ENCODE measurements at regions not wholly inside any gene's neighbourhood (a gene's known extent, or its start where the extent isn't known, plus 50 kb on each side); places are given as distances from the start of the nearest gene placed in this dataset.

DNA sequence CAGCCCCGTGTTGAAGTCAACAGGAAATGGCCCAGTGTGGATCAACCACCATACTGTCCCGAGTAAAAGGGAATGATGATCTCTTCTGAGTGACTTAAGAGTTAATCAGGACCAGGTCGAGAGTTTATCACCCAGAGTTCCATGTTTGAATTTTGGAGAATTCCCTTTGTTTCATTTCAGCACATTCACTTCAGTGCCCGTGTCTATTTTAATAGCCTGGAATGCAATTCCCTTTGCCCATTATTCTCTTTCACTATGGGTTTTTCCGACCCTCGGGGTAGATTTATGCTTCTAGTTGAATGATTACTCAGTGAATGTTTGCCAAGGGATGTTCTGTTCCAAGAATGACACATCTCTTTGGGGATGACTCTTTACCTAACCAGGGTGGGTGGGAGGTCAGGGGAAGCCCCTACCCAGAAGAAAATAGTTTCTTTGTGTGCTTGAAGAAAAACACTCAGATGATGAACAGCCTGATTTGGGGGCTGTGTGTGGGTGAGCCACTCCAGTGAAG lies 594.9 kb downstream of the INHBA start:
- Histone ChIP-seq H3K36me3 (ENCODE audit: control insufficient read depth in 2 of 4, insufficient read depth in 4 of 4, low read length in 3 of 4) (no peaks in the 10 kb centered on the region), H3K18ac (ENCODE audit: extremely low read depth, low read length) (no peak overlapping the region), H4K8ac (ENCODE audit: extremely low read depth, insufficient read depth, low read length) (no peak overlapping the region), H3K23me2 (ENCODE audit: low read depth, low read length) (no peaks in the 10 kb centered on the region), H4K5ac (ENCODE audit: insufficient read length, low read depth, low read length) (no peak overlapping the region), H2BK5ac (ENCODE audit: low read depth, low read length) (no peak overlapping the region), H3K9me3 (ENCODE audit: insufficient read depth in 2 of 2, low read depth in 1 of 2, low read length in 1 of 2) (no peaks in the 10 kb centered on the region), H3K23ac (ENCODE audit: insufficient read length) (no peak overlapping the region), H3K79me1 (ENCODE audit: low read depth, low read length) (no peaks in the 10 kb centered on the region), H4K20me1 (replicated peaks in 1 of 2; ENCODE audit: control insufficient read depth in 1 of 2, insufficient read depth in 2 of 2, low read length in 2 of 2) (no peaks in the 10 kb centered on the region), H3K27me3 (replicated peaks in 1 of 4; ENCODE audit: control insufficient read depth in 3 of 4, extremely low read depth in 1 of 4, insufficient read depth in 3 of 4, low read length in 3 of 4) (no peaks in the 10 kb centered on the region), H4K91ac (replicated peaks; ENCODE audit: insufficient read length, low read length) (no peak overlapping the region), H3K4me3 (ENCODE audit: extremely low read depth in 1 of 4, insufficient read depth in 2 of 4, low read depth in 3 of 4, low read length in 4 of 4) (no peak overlapping the region), H3K4ac (replicated peaks; ENCODE audit: insufficient read length, low read depth, low read length) (no peak overlapping the region), H3K27ac (ENCODE audit: low read depth, low read length) (no peak overlapping the region), H3K14ac (ENCODE audit: insufficient read length) (no peak overlapping the region), H2BK12ac (ENCODE audit: low read depth, low read length) (no peak overlapping the region), H2BK120ac (replicated peaks; ENCODE audit: low read depth, low read length) (no peak overlapping the region), H2BK20ac (ENCODE audit: low read length) (no peak overlapping the region), H2BK15ac (ENCODE audit: low read length) (no peak overlapping the region), H2AK5ac (ENCODE audit: low read depth, low read length) (no peak overlapping the region), H3K4me1 (replicated peaks in 1 of 4; ENCODE audit: control insufficient read depth in 3 of 4, insufficient read depth in 4 of 4, low read length in 3 of 4) (no peaks in the 10 kb centered on the region), H3K79me2 (ENCODE audit: control insufficient read depth in 1 of 2, insufficient read depth in 2 of 2, low read length in 2 of 2) (no peaks in the 10 kb centered on the region), H3K4me2 (ENCODE audit: insufficient read depth in 1 of 2, low read depth in 2 of 2, low read length in 2 of 2) (no peak overlapping the region), H3K56ac (replicated peaks; ENCODE audit: insufficient read length, low read depth, low read length) (no peak overlapping the region), H2AFZ (ENCODE audit: low read length) (no peak overlapping the region), H3K9ac (replicated peaks in 1 of 4; ENCODE audit: extremely low read depth in 1 of 4, low read depth in 3 of 4, low read length in 3 of 4) (no peak overlapping the region)
- no peak for TF ChIP-seq TAF1 (IDR thresholded peaks at IDR 0.05; ENCODE audit: low read depth, low read length)
- no peak for TF ChIP-seq CBX8 (IDR thresholded peaks at IDR 0.05; ENCODE audit: borderline replicate concordance, low read depth, low read length)
- TF ChIP-seq JUN (IDR thresholded peaks at IDR 0.05; ENCODE audit: low read depth, low read length) = no peak
- no peak for TF ChIP-seq CREB1 (IDR thresholded peaks at IDR 0.05)
- no peak for TF ChIP-seq RXRA (IDR thresholded peaks at IDR 0.05; ENCODE audit: insufficient read depth, low read depth, low read length)
- no peak for TF ChIP-seq SP4 (IDR thresholded peaks at IDR 0.05; ENCODE audit: low read length)
- TF ChIP-seq YY1 (IDR thresholded peaks at IDR 0.05; ENCODE audit: low read depth, low read length) = no peak
- TF ChIP-seq BACH1 (IDR thresholded peaks at IDR 0.05; ENCODE audit: low read length) = no peak
- 93% methylated on average over 5 of the region's 6 CpGs; no CpG with 5 or more reads in 1 of the 2 experiments for WGBS, 2 experiments (ENCODE audit: extremely low coverage in 1 of 2, insufficient coverage in 1 of 2, insufficient read length in 1 of 2, insufficient replicate concordance in 2 of 2, low coverage in 1 of 2, low lambda C conversion rate in 2 of 2, missing lambda C conversion rate in 1 of 2)
- POLR2A ChIA-PET (ENCODE audit: partially characterized antibody) = no interaction called here
- DNase-seq (ENCODE audit: low read depth in 1 of 2, low spot score in 2 of 2) (no peak), FAIRE-seq (no peak)
- CTCF ChIA-PET (ENCODE audit: partially characterized antibody) = interaction anchor here (1.4 kb wide), 1 partner anchor 25 kb away, joined by 3 read pairs; no protein-coding TSS in a partner anchor
